ENCODE measurements at regions not wholly inside any gene's neighbourhood (a gene's known extent, or its start where the extent isn't known, plus 50 kb on each side); places are given as distances from the start of the nearest gene placed in this dataset.

DNA sequence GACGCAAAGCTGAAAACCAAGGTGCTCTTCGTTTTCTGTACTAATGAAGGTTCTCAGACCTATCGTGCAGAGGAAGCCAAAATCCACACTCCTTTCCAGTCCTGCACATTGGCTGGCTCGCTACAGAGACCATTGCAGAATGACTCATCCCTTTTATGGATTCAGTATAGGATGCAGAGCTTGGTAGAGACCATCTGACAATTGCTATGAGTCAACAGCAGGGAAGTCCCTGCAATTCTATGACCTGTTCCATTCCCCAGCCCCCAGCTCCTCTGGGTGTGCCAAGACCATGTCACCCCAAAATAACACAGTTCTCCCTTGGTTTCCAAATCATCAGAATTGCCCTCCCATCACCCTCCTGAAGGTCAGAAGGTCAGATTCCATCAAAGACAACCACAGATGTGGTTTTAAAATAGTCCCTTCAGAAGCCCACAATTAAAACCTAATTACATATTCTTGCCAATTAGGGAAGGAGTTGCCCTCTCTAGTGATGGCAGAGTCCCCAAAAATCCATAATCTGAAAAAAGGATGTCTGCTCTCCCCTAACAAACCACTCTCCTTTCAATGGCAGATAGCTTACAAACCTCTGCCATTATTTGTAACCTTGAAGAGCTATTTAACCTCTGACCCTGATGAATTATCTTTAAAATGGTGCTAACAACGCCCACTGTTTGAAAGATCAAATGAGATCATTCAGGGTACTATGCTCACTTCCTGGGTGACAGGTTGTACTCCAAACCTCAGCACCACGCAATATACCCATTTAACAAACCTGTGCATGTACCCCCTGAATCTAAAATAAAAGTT is 108.2 kb upstream of the RBBP6 start:
- TF ChIP-seq, protein P1, sequence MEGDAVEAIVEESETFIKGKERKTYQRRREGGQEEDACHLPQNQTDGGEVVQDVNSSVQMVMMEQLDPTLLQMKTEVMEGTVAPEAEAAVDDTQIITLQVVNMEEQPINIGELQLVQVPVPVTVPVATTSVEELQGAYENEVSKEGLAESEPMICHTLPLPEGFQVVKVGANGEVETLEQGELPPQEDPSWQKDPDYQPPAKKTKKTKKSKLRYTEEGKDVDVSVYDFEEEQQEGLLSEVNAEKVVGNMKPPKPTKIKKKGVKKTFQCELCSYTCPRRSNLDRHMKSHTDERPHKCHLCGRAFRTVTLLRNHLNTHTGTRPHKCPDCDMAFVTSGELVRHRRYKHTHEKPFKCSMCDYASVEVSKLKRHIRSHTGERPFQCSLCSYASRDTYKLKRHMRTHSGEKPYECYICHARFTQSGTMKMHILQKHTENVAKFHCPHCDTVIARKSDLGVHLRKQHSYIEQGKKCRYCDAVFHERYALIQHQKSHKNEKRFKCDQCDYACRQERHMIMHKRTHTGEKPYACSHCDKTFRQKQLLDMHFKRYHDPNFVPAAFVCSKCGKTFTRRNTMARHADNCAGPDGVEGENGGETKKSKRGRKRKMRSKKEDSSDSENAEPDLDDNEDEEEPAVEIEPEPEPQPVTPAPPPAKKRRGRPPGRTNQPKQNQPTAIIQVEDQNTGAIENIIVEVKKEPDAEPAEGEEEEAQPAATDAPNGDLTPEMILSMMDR (IDR thresholded peaks at IDR 0.05): no peak
- H3K9me3 ChIP-seq (replicated peaks in 1 of 2; ENCODE audit: control insufficient read depth in 1 of 2, insufficient read depth in 1 of 2, low read length in 2 of 2): no peaks in the 10 kb centered on the region
- Mint-ChIP-seq H3K9me3 (peaks cover 0 to 5% (median 1%) of the 10 kb centered on the region in 7 donors), H3K4me1 (no peaks in the 10 kb centered on the region), H3K4me3 (no peak overlapping the region), H3K27me3 (ENCODE audit: low read depth in 3 of 3) (peaks cover 3 to 6% (median 6%) of the 10 kb centered on the region in 3 donors), H3K36me3 (no peaks in the 10 kb centered on the region), H3K27ac (no peak overlapping the region)
- H3K4me3 ChIP-seq (replicated peaks in 1 of 3; ENCODE audit: low read depth in 2 of 3, low read length in 3 of 3): no peak overlapping the region
- no peaks in the 10 kb centered on the region for H3K27me3 ChIP-seq (ENCODE audit: control insufficient read depth in 2 of 2, insufficient read depth in 2 of 2, low read length in 2 of 2)
- no peak overlapping the region for H3K4me2 ChIP-seq (replicated peaks; ENCODE audit: extremely low read depth, low read length, poor library complexity, severe bottlenecking)
- no peak overlapping the region for H3K9ac ChIP-seq (ENCODE audit: insufficient read depth, low read length, poor library complexity, severe bottlenecking)
- intact Hi-C loops (cut with micrococcal nuclease): no loop called here
- DNase-seq: peak in 1 of 3 donors; percentile 54
- no peak overlapping the region for H3K27ac ChIP-seq (ENCODE audit: low read depth in 1 of 2, low read length in 2 of 2)
- H3K4me1 ChIP-seq (ENCODE audit: control insufficient read depth in 1 of 2, insufficient read depth in 2 of 2, low read length in 2 of 2): no peaks in the 10 kb centered on the region
- WGBS (ENCODE audit: insufficient coverage): 92% methylated on average over 6 of the region's 6 CpGs
- H2AFZ ChIP-seq (ENCODE audit: insufficient read depth, low read depth, low read length, poor library complexity, severe bottlenecking): no peak overlapping the region
- no peaks in the 10 kb centered on the region for H3K36me3 ChIP-seq (replicated peaks in 1 of 2; ENCODE audit: control insufficient read depth in 1 of 2, insufficient read depth in 2 of 2, low read length in 2 of 2)
- no peaks in the 10 kb centered on the region for H3K79me2 ChIP-seq (ENCODE audit: insufficient read depth, low read length)
- no peaks in the 10 kb centered on the region for H4K20me1 ChIP-seq (ENCODE audit: insufficient read depth, low read length)

- Histone ChIP-seq H4K20me1 (ENCODE audit: insufficient read depth, low read length) (no peaks in the 10 kb centered on the region), H3K27ac (ENCODE audit: low read depth in 1 of 2, low read length in 2 of 2) (no peak overlapping the region), H3K9me3 (replicated peaks in 1 of 2; ENCODE audit: control insufficient read depth in 1 of 2, insufficient read depth in 1 of 2, low read length in 2 of 2) (no peaks in the 10 kb centered on the region), H3K4me1 (ENCODE audit: control insufficient read depth in 1 of 2, insufficient read depth in 2 of 2, low read length in 2 of 2) (no peaks in the 10 kb centered on the region), H3K9ac (ENCODE audit: insufficient read depth, low read length, poor library complexity, severe bottlenecking) (no peak overlapping the region), H3K79me2 (ENCODE audit: insufficient read depth, low read length) (no peaks in the 10 kb centered on the region), H2AFZ (ENCODE audit: insufficient read depth, low read depth, low read length, poor library complexity, severe bottlenecking) (no peak overlapping the region), H3K4me3 (replicated peaks in 1 of 3; ENCODE audit: low read depth in 2 of 3, low read length in 3 of 3) (no peak overlapping the region), H3K4me2 (replicated peaks; ENCODE audit: extremely low read depth, low read length, poor library complexity, severe bottlenecking) (no peak overlapping the region), H3K36me3 (replicated peaks in 1 of 2; ENCODE audit: control insufficient read depth in 1 of 2, insufficient read depth in 2 of 2, low read length in 2 of 2) (no peaks in the 10 kb centered on the region), H3K27me3 (ENCODE audit: control insufficient read depth in 2 of 2, insufficient read depth in 2 of 2, low read length in 2 of 2) (no peaks in the 10 kb centered on the region)
- TF ChIP-seq, protein P1 (IDR thresholded peaks at IDR 0.05): no peak
- intact Hi-C loops (cut with micrococcal nuclease): no loop called here
- H3K27me3 Mint-ChIP-seq (ENCODE audit: low read depth in 3 of 3): peaks cover 4 to 5% (median 4%) of the 10 kb centered on the region in 3 donors
- peaks cover 0 to 7% (median 0%) of the 10 kb centered on the region in 7 donors for H3K9me3 Mint-ChIP-seq
- no peak overlapping the region for H3K27ac Mint-ChIP-seq
- no peak overlapping the region for H3K4me3 Mint-ChIP-seq
- 100% methylated on average over 1 of the region's 2 CpGs for WGBS (ENCODE audit: insufficient coverage)
- H3K4me1 Mint-ChIP-seq: no peaks in the 10 kb centered on the region
- no peaks in the 10 kb centered on the region for H3K36me3 Mint-ChIP-seq
- no peak for DNase-seq
These were observed 105.7 kb upstream of the RBBP6 start for GRCh38 chr16:24433706-24434105.

Measured in CD14-positive monocyte (primary cell).